Renal cortex interstitium (tissue), 11 donors: ENCODE measurements at regions not wholly inside any gene's neighbourhood (a gene's known extent, or its start where the extent isn't known, plus 50 kb on each side); places are given as distances from the start of the nearest gene placed in this dataset.
"Not testable (repeated sequence)": the region's sequence is repeated elsewhere in the genome, so short reads cannot be mapped to it uniquely, and the experiment has no call there.

Source experiments
- DNase-seq, 11 donors: peaks; one replicate each; pipeline ENCODE4 v3.0.0-alpha.2; 2013; ENCODE audit warnings: low read depth in 9 of 11, low spot score in 4 of 11; ENCODE audit errors: extremely low read depth in 1 of 11

- no peak for DNase-seq
These were observed 67.4 kb downstream of the SNTN start for GRCh38 chr3:63719796-63720445.

- not testable (repeated sequence) for DNase-seq
These were observed 68.5 kb downstream of the SNTN start for GRCh38 chr3:63720951-63721350.

- DNase-seq = no peak
These were observed 72.5 kb downstream of the SNTN start for GRCh38 chr3:63724987-63725386.

- no peak for DNase-seq
These were observed 74.2 kb downstream of the SNTN start for GRCh38 chr3:63726656-63727055.

- no peak for DNase-seq
These were observed 74.8 kb downstream of the SNTN start for GRCh38 chr3:63727233-63727632.

GRCh38 chr3:63731866-63732265 lies 79.4 kb downstream of the SNTN start:
- DNase-seq = no peak

- DNase-seq = not testable (repeated sequence)
These were observed 80.8 kb downstream of the SNTN start for GRCh38 chr3:63733278-63733677.

GRCh38 chr3:63734632-63735031 lies 82.2 kb downstream of the SNTN start:
- not testable (repeated sequence) for DNase-seq

- DNase-seq = not testable (repeated sequence)
These were observed 82.3 kb upstream of the C3orf49 start for GRCh38 chr3:63736757-63737156.

- DNase-seq = not testable (repeated sequence)
These were observed 80.5 kb upstream of the C3orf49 start for GRCh38 chr3:63738577-63738976.

- DNase-seq = no peak
These were observed 79.6 kb upstream of the C3orf49 start for GRCh38 chr3:63739474-63739873.

- DNase-seq = no peak
These were observed 79.0 kb upstream of the C3orf49 start for GRCh38 chr3:63740116-63740515.

- DNase-seq = not testable (repeated sequence)
These were observed 74.4 kb upstream of the C3orf49 start for GRCh38 chr3:63744693-63745092.

- no peak for DNase-seq
These were observed 73.3 kb upstream of the C3orf49 start for GRCh38 chr3:63745757-63746156.

GRCh38 chr3:63746211-63746610 lies 72.9 kb upstream of the C3orf49 start:
- no peak for DNase-seq

- DNase-seq = no peak
These were observed 67.6 kb upstream of the C3orf49 start for GRCh38 chr3:63751459-63751858.

GRCh38 chr3:63753567-63753966 lies 65.5 kb upstream of the C3orf49 start:
- DNase-seq = peak in 10 of 11 donors; percentile 8 to 48 (median 23)

GRCh38 chr3:63753995-63754394 lies 65.1 kb upstream of the C3orf49 start:
- DNase-seq = no peak

GRCh38 chr3:63762180-63762579 lies 56.9 kb upstream of the C3orf49 start:
- no peak for DNase-seq

- DNase-seq = no peak
These were observed 56.1 kb upstream of the C3orf49 start for GRCh38 chr3:63762934-63763550.

- no peak for DNase-seq
These were observed 54.6 kb upstream of the C3orf49 start for GRCh38 chr3:63764511-63764910.
